ENCODE measurements at regions not wholly inside any gene's neighbourhood (a gene's known extent, or its start where the extent isn't known, plus 50 kb on each side); places are given as distances from the start of the nearest gene placed in this dataset.
"Not testable (repeated sequence)": the region's sequence is repeated elsewhere in the genome, so short reads cannot be mapped to it uniquely, and the experiment has no call there.

- DNase-seq, result no peak
Measured at GRCh38 chr18:79596446-79597175, 83.0 kb upstream of the CTDP1 start.

DNA sequence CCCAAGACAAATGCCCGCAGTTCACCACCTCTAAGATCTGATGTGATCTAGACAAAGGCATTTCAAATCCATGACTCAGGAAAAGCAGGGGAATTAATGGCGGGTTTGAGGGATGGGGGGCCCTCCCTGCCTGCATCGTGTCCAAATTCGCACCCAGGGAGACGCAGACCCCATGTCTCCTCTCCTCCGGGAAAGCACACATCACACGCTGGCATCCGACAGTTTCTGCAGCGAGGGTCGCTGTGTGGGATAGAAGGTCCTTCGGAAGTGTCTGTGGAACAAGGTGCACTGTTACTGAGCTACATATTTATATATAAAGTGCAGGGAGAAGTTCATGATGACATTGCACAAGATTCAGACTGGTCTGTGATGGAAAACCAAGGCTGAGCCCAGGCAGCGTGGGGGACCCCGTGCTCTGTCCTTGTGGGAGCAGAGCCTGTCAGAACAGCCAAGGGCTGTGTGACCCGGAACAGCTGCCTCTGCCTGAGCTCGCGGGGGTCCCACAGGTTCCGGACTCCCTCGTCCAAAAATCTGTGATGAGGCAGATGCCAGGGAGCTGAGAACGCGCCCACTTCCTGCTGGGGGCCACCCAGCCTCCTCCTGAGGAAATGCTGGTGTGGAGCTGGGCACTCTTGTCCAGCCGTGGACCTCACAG lies 82.3 kb upstream of the CTDP1 start:
- DNase-seq, result no peak

DNA sequence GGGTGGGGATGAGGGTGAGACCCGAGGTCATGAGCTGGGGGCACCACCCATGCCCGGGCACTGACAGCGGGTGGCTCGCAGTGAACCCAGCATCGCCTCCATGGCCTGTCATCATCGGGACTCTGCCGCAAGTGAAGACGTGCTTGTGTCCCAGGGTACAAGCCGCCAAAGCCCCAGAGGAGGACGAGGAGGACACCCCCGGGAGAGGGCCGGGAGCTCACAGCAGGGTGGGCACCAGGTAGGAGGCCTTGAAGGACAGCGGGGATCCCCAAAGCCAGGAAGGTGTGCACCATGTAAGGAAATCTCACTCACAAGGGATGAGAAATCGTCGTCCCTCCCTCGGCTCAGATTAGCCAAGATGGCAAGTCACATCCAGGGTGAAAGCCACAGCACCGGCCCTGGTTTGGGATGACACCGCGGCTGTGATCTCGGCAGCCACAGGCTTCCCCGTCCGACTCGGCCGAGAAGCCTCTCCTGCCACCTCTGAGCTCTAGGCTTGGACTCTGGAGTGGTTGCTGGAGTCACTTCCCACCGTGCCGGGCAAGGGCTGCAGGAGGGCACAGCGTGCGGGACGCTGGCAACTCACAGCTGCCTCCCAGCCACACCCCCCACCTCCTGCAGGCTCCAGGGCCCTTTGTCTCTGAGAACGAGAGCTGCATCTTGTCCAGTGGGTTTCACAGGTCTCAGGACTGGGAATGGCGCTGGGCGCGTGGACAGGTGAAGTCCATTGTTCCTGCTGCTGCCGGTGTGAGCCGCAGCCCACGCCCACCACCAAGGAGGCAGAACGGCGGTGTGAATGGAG lies 81.6 kb upstream of the CTDP1 start:
- DNase-seq, result no peak

DNA sequence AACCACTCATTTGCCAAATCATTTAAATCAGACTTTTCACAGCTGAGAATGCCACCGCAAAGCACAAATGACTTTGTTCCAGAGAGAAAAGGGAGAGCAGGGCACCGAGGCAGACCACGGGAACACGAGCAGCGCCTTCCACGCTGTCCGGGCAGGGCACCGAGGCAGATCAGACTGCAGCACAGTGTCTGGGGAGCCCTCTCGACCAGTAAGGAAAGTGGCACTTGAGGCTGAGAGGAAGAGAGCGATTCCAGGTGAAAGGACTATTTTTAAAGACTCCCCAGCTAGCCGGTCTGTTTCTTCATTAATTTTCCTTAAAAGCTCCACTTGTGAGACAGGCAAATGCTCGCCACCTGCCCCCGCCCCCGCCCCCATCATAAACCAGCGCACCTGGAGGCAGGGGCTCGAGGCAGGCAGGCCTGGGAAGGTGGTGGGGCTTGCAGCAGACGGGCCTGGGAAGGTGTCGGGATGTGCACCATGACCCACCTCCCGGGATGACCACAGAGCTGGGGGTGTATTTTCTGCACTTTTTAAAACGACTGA lies 80.9 kb upstream of the CTDP1 start:
- DNase-seq, result no peak

GRCh38 chr18:79599441-79599931 lies 80.1 kb upstream of the CTDP1 start:
- DNase-seq, result peak; percentile 46

GRCh38 chr18:79600141-79600540 lies 79.5 kb upstream of the CTDP1 start:
- DNase-seq, result no peak

DNA sequence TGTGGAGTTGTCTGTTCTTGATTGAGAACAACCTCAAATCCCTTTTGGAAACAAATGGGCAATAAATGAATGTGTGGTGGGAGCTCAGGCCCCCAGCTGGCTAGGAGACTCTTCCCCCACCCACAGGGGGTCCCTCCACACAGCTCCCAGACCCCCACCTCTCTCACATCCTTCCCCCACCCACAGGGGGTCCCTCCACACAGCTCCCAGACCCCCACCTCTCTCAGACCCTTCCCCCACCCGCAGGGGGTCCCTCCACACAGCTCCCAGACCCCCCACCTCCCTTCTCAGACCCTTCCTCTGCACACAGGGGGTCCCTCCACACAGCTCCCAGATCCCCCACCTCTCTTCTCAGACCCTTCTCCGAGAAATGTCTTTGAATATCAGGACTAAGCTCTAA lies 79.0 kb upstream of the CTDP1 start:
- DNase-seq, result no peak

- DNase-seq, result no peak
Measured at GRCh38 chr18:79601234-79601633, 78.4 kb upstream of the CTDP1 start.

DNA sequence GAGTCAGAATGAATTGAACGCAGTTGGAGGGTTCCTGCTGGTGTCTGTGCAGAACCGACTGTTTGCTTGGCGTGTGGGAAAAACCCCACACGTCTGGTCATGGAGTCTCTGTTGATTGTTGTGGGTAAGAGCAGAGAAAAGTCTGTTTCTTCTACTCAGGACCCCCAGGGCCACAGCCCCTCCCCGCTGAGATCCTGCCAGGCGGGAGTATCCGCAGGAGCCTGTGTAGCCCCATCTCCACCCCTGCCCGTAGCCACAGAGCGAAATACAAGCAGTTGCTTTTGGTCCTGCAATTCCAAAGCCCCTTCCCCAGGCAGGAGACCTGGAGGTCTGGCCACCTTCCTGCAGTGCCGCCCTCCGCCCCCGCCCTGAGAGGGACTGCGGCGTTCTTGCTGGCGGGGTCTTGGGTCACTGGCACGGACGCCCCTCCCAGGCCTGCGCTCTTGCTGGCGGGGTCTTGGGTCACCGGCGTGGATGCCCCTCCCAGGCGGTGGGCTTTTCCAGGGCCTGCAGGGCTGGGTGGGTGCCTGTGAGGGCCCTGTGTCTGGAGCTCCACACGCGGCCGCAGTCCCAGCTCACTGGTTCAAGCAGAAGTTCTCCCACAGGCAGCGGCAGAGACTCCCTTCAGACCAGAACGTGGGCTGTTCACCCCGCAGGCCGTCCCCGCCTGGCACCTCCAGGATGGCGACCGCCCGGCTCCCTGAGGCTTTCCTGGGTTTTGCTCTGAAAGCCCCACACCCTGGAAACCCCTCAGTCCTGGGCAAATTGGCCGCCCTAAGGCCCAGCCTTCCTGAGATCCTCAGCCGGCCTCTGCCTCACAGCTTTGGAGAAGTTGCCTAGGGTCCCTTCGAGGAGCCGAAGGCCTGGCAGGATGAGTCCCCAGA lies 76.0 kb upstream of the CTDP1 start:
- no peak for DNase-seq

- DNase-seq, result no peak
Measured at GRCh38 chr18:79604205-79604912, 75.2 kb upstream of the CTDP1 start.

GRCh38 chr18:79604913-79605880 lies 74.4 kb upstream of the CTDP1 start:
- DNase-seq, result no peak

DNA sequence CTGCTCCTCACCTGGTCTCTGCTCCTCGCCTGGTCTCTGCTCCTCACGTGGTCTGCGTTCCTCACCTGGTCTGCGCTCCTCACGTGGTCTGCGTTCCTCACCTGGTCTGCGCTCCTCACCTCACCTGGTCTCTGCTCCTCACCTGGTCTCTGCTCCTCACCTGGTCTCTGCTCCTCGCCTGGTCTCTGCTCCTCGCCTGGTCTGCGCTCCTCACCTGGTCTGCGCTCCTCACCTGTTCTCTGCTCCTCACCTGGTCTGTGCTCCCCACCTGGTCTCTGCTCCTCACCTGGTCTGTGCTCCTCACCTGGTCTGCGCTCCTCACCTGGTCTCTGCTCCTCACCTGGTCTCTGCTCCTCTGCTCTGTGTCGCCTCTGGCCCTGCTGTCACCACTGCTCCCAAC lies 73.5 kb upstream of the CTDP1 start:
- not testable (repeated sequence) for DNase-seq

GRCh38 chr18:79606621-79607331 lies 72.8 kb upstream of the CTDP1 start:
- no peak for DNase-seq

GRCh38 chr18:79607361-79607952 lies 72.1 kb upstream of the CTDP1 start:
- DNase-seq, result no peak

GRCh38 chr18:79608069-79608468 lies 71.5 kb upstream of the CTDP1 start:
- DNase-seq, result no peak

DNA sequence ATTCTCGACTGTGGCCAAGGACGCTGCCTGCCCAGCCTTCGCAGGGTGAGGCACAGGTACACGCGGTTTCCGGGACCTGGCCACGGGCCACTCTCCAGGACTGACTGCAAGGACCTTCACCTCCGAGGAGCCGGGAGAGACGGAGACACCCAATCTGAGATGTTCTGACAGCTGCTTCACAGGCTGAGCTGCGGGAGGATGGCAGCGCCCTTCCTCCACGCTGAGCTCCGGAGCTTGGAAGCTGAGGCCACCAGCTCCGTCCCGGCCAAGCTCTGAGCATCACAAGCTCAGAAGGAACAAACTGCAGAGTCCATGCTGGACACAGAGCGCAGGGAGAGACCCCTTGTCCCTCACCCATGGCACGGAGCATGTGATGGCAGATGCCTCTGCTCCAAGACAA lies 71.1 kb upstream of the CTDP1 start:
- no peak for DNase-seq

GRCh38 chr18:79608999-79609461 lies 70.6 kb upstream of the CTDP1 start:
- DNase-seq, result no peak

GRCh38 chr18:79609841-79610281 lies 69.7 kb upstream of the CTDP1 start:
- no peak for DNase-seq

- DNase-seq, result no peak
Measured at GRCh38 chr18:79610461-79611039, 69.1 kb upstream of the CTDP1 start.
